ENCODE measurements at regions not wholly inside any gene's neighbourhood (a gene's known extent, or its start where the extent isn't known, plus 50 kb on each side); places are given as distances from the start of the nearest gene placed in this dataset.

DNA sequence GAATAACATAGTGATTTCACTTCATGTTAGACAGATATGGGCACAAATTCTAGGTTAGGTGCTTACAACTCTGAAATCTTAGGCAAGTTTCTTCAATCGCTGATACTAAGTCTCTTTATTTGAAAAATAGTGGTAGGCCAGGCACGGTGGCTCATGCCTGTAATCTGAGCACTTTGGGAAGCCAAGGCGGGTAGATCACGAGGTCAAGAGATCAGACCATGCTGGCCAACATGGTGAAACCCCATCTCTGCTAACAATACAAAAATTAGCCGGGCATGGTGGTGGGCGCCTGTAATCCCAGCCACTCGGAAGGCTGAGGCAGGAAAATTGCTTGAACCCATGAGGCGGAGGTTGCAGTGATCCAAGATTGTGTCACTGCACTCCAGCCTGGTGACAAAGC lies 729.4 kb downstream of the METTL15 start:
- DNase-seq (ENCODE audit: extremely low spot score), result no peak
- TF ChIP-seq SP1 (IDR thresholded peaks at IDR 0.05) (no peak), FOXA1 (IDR thresholded peaks at IDR 0.05) (no peak), HDGF (IDR thresholded peaks at IDR 0.05; ENCODE audit: borderline replicate concordance) (no peak), ZNF384 (IDR thresholded peaks at IDR 0.05) (no peak), ARNT (IDR thresholded peaks at IDR 0.05) (no peak), TARDBP (IDR thresholded peaks at IDR 0.05) (no peak), BHLHE40 (IDR thresholded peaks at IDR 0.05; ENCODE audit: borderline replicate concordance) (no peak), FOXK2 (IDR thresholded peaks at IDR 0.05) (no peak), ELF4 (IDR thresholded peaks at IDR 0.05) (no peak), SUZ12 (IDR thresholded peaks at IDR 0.05) (no peak), NFRKB (IDR thresholded peaks at IDR 0.05) (no peak), FOXM1 (IDR thresholded peaks at IDR 0.05; ENCODE audit: borderline replicate concordance) (no peak), LEF1 (IDR thresholded peaks at IDR 0.05; ENCODE audit: borderline replicate concordance) (no peak), CTBP1 (IDR thresholded peaks at IDR 0.05; ENCODE audit: borderline replicate concordance) (no peak), L3MBTL2 (conservative IDR thresholded peaks at IDR 0.05) (no peak)
- TF ChIP-seq, protein P1, sequence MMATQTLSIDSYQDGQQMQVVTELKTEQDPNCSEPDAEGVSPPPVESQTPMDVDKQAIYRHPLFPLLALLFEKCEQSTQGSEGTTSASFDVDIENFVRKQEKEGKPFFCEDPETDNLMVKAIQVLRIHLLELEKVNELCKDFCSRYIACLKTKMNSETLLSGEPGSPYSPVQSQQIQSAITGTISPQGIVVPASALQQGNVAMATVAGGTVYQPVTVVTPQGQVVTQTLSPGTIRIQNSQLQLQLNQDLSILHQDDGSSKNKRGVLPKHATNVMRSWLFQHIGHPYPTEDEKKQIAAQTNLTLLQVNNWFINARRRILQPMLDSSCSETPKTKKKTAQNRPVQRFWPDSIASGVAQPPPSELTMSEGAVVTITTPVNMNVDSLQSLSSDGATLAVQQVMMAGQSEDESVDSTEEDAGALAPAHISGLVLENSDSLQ (IDR thresholded peaks at IDR 0.05), result no peak
- POLR2A ChIA-PET, result no interaction called here
- CTCF ChIA-PET, result no interaction called here

DNA sequence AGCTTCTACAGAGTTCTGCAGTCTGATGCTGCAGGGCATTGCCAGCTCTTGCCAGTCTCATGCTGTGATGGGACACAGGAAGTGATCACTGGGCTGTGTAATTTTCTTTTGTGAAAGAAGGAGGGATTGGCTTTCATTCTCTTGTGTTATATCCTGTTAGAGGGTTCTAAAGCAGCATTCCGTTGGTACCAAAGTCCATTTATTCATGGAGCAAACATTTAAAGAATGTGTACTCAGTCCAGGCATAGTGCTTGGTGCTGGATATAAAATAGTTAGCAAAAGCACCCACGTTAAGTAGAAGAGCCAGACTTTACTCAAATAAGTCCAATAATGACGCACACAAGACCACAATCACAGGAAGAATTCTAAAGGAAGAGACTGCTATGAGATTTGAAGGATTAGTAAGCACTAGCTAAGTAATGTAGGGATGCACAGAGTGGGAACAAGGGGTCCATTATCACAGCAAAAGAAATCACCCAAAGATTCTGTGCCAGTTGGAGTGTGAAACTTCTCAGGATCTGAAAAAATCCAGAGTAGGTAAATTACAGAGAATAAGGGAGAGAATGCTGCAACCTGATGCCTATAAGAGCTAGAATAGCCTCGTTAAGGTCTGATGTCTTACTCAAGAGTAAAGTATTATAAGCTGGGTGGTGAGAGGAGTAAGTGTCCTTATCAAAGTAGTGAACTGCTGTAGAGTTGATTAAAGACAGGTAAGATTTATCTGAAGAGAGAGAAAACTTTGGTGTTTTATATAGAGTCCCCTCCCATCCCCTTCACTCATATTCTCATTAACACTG lies 728.3 kb downstream of the METTL15 start:
- POLR2A ChIA-PET, result no interaction called here
- no peak for TF ChIP-seq FOXM1 (IDR thresholded peaks at IDR 0.05; ENCODE audit: borderline replicate concordance)
- TF ChIP-seq CTBP1 (IDR thresholded peaks at IDR 0.05; ENCODE audit: borderline replicate concordance), result no peak
- TF ChIP-seq TARDBP (IDR thresholded peaks at IDR 0.05), result no peak
- TF ChIP-seq ELF4 (IDR thresholded peaks at IDR 0.05), result no peak
- TF ChIP-seq ZNF384 (IDR thresholded peaks at IDR 0.05), result no peak
- no peak for TF ChIP-seq L3MBTL2 (conservative IDR thresholded peaks at IDR 0.05)
- no peak for TF ChIP-seq SUZ12 (IDR thresholded peaks at IDR 0.05)
- CTCF ChIA-PET, result no interaction called here
- no peak for DNase-seq (ENCODE audit: extremely low spot score)

DNA sequence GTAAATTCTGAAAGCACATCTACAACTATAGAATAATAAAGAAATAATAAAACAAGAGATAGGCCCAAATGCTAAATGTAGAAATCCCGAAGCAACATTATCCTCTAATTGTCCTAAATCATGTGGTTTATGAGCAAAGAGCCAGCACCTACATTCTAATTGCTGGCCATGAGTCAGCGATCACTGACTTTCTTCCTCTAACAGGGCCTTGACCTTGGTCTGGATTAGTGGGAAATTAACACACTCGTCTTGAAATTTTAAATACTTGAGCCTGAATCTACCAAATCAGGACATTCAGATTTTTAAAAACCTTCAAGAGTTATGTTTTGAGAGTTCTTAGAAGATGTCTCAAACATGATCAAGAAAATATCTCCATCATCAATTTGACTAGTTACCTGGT lies 727.6 kb downstream of the METTL15 start:
- ChIA-PET POLR2A (no interaction called here), CTCF (no interaction called here)
- TF ChIP-seq SUZ12 (IDR thresholded peaks at IDR 0.05) (no peak), FOXK2 (IDR thresholded peaks at IDR 0.05) (no peak), ZNF384 (IDR thresholded peaks at IDR 0.05) (no peak), CTBP1 (IDR thresholded peaks at IDR 0.05; ENCODE audit: borderline replicate concordance) (no peak), TARDBP (IDR thresholded peaks at IDR 0.05) (no peak), NFRKB (IDR thresholded peaks at IDR 0.05) (no peak), SP1 (IDR thresholded peaks at IDR 0.05) (no peak), HDGF (IDR thresholded peaks at IDR 0.05; ENCODE audit: borderline replicate concordance) (no peak)
- TF ChIP-seq, protein P1 (IDR thresholded peaks at IDR 0.05), result no peak
- DNase-seq (ENCODE audit: extremely low spot score), result no peak

GRCh38 chr11:28835317-28835716 lies 727.1 kb downstream of the METTL15 start:
- CTCF ChIA-PET, result no interaction called here

DNA sequence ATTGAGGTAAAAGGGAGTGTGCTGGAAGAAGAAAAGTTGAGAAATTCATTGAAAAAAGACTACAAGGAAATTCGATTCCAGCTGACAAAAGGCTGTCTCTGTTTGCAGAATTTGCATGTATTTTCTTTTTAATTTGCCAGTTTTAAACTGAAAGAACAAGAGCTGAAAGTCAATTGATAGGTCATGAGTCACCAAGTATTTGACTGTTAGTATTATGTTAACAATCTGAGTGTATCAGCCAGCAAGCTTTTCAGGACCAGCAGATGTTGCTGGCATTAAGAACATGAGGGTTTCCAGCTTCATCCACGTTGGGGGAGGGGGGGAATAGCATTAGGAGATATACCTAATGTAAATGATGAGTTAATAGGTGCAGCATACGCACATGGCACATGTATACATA lies 726.7 kb downstream of the METTL15 start:
- ChIA-PET CTCF (no interaction called here), POLR2A (no interaction called here)
- TF ChIP-seq, protein P1 (IDR thresholded peaks at IDR 0.05), result no peak
- TF ChIP-seq SP1 (IDR thresholded peaks at IDR 0.05) (no peak), SUZ12 (IDR thresholded peaks at IDR 0.05) (no peak)
- no peak for DNase-seq (ENCODE audit: extremely low spot score)

More at GRCh38 chr11:28835317-28835716, 727.1 kb downstream of the METTL15 start:
- DNase-seq (ENCODE audit: extremely low spot score), result no peak
- POLR2A ChIA-PET, result no interaction called here
- TF ChIP-seq, protein P1 (IDR thresholded peaks at IDR 0.05), result no peak
- no peak for TF ChIP-seq BHLHE40 (IDR thresholded peaks at IDR 0.05; ENCODE audit: borderline replicate concordance)
- TF ChIP-seq SP1 (IDR thresholded peaks at IDR 0.05), result no peak
- no peak for TF ChIP-seq LEF1 (IDR thresholded peaks at IDR 0.05; ENCODE audit: borderline replicate concordance)
- TF ChIP-seq ZNF384 (IDR thresholded peaks at IDR 0.05), result no peak
- TF ChIP-seq FOXM1 (IDR thresholded peaks at IDR 0.05; ENCODE audit: borderline replicate concordance), result no peak
- TF ChIP-seq TARDBP (IDR thresholded peaks at IDR 0.05), result no peak
- TF ChIP-seq SUZ12 (IDR thresholded peaks at IDR 0.05), result no peak
- TF ChIP-seq L3MBTL2 (conservative IDR thresholded peaks at IDR 0.05), result no peak
- no peak for TF ChIP-seq CTBP1 (IDR thresholded peaks at IDR 0.05; ENCODE audit: borderline replicate concordance)

DNA sequence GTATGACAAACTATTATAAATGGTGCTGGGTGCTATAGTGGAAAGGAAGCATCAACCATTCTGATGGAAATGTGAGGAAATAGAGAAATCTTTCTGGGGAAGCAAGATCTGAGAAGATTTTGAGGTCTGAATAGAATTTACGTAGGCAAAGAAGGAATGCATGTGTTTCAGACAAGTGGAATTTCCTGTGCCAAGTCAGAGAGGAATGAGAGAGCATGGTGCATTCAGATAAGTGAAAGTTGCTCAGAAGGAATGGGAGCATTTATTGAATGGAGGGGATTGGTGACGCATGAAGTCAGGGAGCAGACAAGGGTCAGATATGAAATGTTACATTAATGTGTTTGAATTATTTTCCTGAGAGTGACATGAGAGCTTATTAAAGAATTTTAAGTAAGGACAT lies 725.5 kb downstream of the METTL15 start:
- DNase-seq (ENCODE audit: extremely low spot score), result no peak
- ChIA-PET CTCF (no interaction called here), POLR2A (no interaction called here)
- no peak for TF ChIP-seq CTBP1 (IDR thresholded peaks at IDR 0.05; ENCODE audit: borderline replicate concordance)
- TF ChIP-seq SUZ12 (IDR thresholded peaks at IDR 0.05), result no peak
- no peak for TF ChIP-seq HDGF (IDR thresholded peaks at IDR 0.05; ENCODE audit: borderline replicate concordance)
- no peak for TF ChIP-seq FOXA1 (IDR thresholded peaks at IDR 0.05)
